Neuronal stem cell (in vitro differentiated cells): ENCODE measurements at regions not wholly inside any gene's neighbourhood (a gene's known extent, or its start where the extent isn't known, plus 50 kb on each side); places are given as distances from the start of the nearest gene placed in this dataset.

ENCODE experiments used
- DNase-seq: peaks from one replicate; pipeline ENCODE4 v3.0.0-alpha.2; 2013; ENCODE audit warnings: low spot score
- H2AFZ ChIP-seq: one replicate; pipeline ENCODE4 v1.6.1; 2013; ENCODE audit warnings: mild to moderate bottlenecking, low read length, inconsistent platforms
- H2AK5ac ChIP-seq: 2 replicates; pipeline ENCODE4 v1.6.1; 2013; ENCODE audit warnings: low read depth, mild to moderate bottlenecking, inconsistent platforms, low read length, moderate library complexity, mixed read lengths
- H2BK120ac ChIP-seq: 2 replicates; pipeline ENCODE4 v1.6.1; 2013; ENCODE audit warnings: low read depth, mild to moderate bottlenecking, inconsistent platforms, low read length, moderate library complexity, mixed read lengths
- H2BK12ac ChIP-seq: one replicate; pipeline ENCODE4 v1.6.1; 2013; ENCODE audit warnings: low read length, inconsistent platforms
- H2BK15ac ChIP-seq: 2 replicates; pipeline ENCODE4 v1.6.1; 2013; ENCODE audit warnings: mild to moderate bottlenecking, low read length, inconsistent platforms, mixed read lengths
- H2BK5ac ChIP-seq: one replicate; pipeline ENCODE4 v1.6.1; 2013; ENCODE audit warnings: inconsistent platforms, mild to moderate bottlenecking, low read length, moderate library complexity
- H3K14ac ChIP-seq: one replicate; pipeline ENCODE4 v1.6.1; 2013; ENCODE audit warnings: low read length, inconsistent platforms
- H3K18ac ChIP-seq: 2 replicates; pipeline ENCODE4 v1.6.1; 2013; ENCODE audit warnings: low read length, inconsistent platforms
- H3K23ac ChIP-seq: 2 replicates; pipeline ENCODE4 v1.6.1; 2013; ENCODE audit warnings: low read depth, mild to moderate bottlenecking, mixed read lengths, low read length, inconsistent platforms; ENCODE audit not compliant: poor library complexity
- H3K27ac ChIP-seq: replicated peaks from 3 replicates; pipeline ENCODE4 v1.5.1; 2013; ENCODE audit warnings: low read length, inconsistent platforms
- H3K27me3 ChIP-seq, 3 experiments: 2 replicates each; pipeline ENCODE4 v1.6.1; 2013; ENCODE audit warnings: low read length in 3 of 3, mild to moderate bottlenecking in 2 of 3, inconsistent platforms in 1 of 3, low read depth in 1 of 3, mixed read lengths in 1 of 3, moderate library complexity in 1 of 3; ENCODE audit not compliant: control insufficient read depth in 3 of 3, insufficient read depth in 3 of 3
- H3K36me3 ChIP-seq, 2 donors: replicated peaks in 1 of 2; 2 replicates each; pipeline ENCODE4 v1.6.1; 2013; ENCODE audit warnings: low read length in 2 of 2; ENCODE audit not compliant: control insufficient read depth in 2 of 2, insufficient read depth in 2 of 2
- H3K4ac ChIP-seq: 2 replicates; pipeline ENCODE4 v1.6.1; 2013; ENCODE audit warnings: inconsistent platforms, mild to moderate bottlenecking, low read length, moderate library complexity
- H3K4me1 ChIP-seq, 2 donors: 1 replicate in 1 of 2; 2 replicates in 1 of 2; pipeline ENCODE4 v1.6.1; 2013; ENCODE audit warnings: low read length in 2 of 2, low read depth in 1 of 2; ENCODE audit not compliant: control insufficient read depth in 2 of 2, insufficient read depth in 1 of 2
- H3K4me2 ChIP-seq: one replicate; pipeline ENCODE4 v1.6.1; 2013; ENCODE audit warnings: mild to moderate bottlenecking, low read length, inconsistent platforms; ENCODE audit not compliant: insufficient read depth, poor library complexity, severe bottlenecking
- H3K4me3 ChIP-seq, 2 donors: 2 replicates each; pipeline ENCODE4 v1.5.1; 2013; ENCODE audit warnings: low read length in 2 of 2, mild to moderate bottlenecking in 2 of 2, inconsistent platforms in 1 of 2, moderate library complexity in 1 of 2
- H3K79me1 ChIP-seq: one replicate; pipeline ENCODE4 v1.6.1; 2013; ENCODE audit warnings: low read depth, mild to moderate bottlenecking, inconsistent platforms, low read length, moderate library complexity
- H3K9ac ChIP-seq: one replicate; pipeline ENCODE4 v1.6.1; 2013; ENCODE audit warnings: mild to moderate bottlenecking, low read depth, low read length, inconsistent platforms; ENCODE audit not compliant: poor library complexity
- H3K9me3 ChIP-seq, 2 donors: replicated peaks in 1 of 2; 2 replicates each; pipeline versions ENCODE3 to v1.6.1; 2013; ENCODE audit warnings: low read length in 2 of 2, mild to moderate bottlenecking in 2 of 2, inconsistent platforms in 1 of 2, low read depth in 1 of 2, mixed read lengths in 1 of 2, moderate library complexity in 1 of 2; ENCODE audit not compliant: control insufficient read depth in 2 of 2, insufficient read depth in 1 of 2
- H4K8ac ChIP-seq: one replicate; pipeline ENCODE4 v1.6.1; 2013; ENCODE audit warnings: low read depth, mild to moderate bottlenecking, inconsistent platforms, low read length, moderate library complexity
- H4K91ac ChIP-seq: one replicate; pipeline ENCODE4 v1.6.1; 2013; ENCODE audit warnings: low read length, low read depth, mild to moderate bottlenecking, inconsistent platforms; ENCODE audit not compliant: poor library complexity
- WGBS, 2 donors: extraction: QIAGEN DNeasy Blood & Tissue Kit; methylation state at CpG; one replicate each; pipeline ENCODE4 v1.1.7; 2013; ENCODE audit warnings: missing lambda C conversion rate in 2 of 2, mixed read lengths in 1 of 2; ENCODE audit not compliant: insufficient read length in 2 of 2, insufficient replicate concordance in 1 of 2; ENCODE audit errors: extremely low coverage in 2 of 2; 5-methylcytosine and 5-hydroxymethylcytosine counted together

DNA sequence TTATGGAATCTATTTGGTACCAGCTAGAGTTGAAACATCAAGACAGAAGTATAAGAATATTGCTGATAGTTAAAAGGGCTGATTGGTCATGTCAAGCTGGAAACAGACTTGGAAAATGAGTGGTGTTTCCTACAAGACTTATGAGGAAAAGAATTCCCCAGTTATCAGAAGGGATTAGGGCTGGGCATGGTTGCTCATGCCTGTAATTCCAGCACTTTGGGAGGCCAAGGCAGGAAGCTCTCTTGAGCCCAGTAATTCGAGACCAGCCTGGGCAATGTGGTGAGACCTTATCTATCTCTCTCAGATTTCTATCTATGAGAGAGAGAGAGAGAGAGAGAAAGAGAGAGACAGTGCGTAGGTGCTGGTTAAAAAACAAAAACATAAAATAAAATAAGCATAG, 139.5 kb upstream of the PMFBP1 start:
- no peak overlapping the region for H3K14ac ChIP-seq
- H3K23ac ChIP-seq: no peak overlapping the region
- no peak overlapping the region for H3K4me3 ChIP-seq
- no peak overlapping the region for H2AFZ ChIP-seq
- no peak overlapping the region for H4K8ac ChIP-seq
- H2AK5ac ChIP-seq: no peak overlapping the region
- H3K36me3 ChIP-seq: peaks cover 0 to 4% of the 10 kb centered on the region in 2 donors
- no peak overlapping the region for H2BK12ac ChIP-seq
- no peaks in the 10 kb centered on the region for H3K27me3 ChIP-seq
- WGBS, 2 donors: no CpG with 5 or more reads among the region's 2 CpGs
- H2BK120ac ChIP-seq: no peak overlapping the region
- peaks cover 0 to 43% of the 10 kb centered on the region in 2 donors for H3K9me3 ChIP-seq
- no peak overlapping the region for H2BK5ac ChIP-seq
- H3K4me1 ChIP-seq: peaks cover 5 to 10% of the 10 kb centered on the region in 2 donors
- DNase-seq: no peak
- H4K91ac ChIP-seq: no peak overlapping the region
- no peak overlapping the region for H3K4me2 ChIP-seq
- no peaks in the 10 kb centered on the region for H3K79me1 ChIP-seq
- H3K18ac ChIP-seq: no peak overlapping the region
- H3K9ac ChIP-seq: no peak overlapping the region
- H3K27ac ChIP-seq: no peak overlapping the region
- H3K4ac ChIP-seq: no peak overlapping the region
- H2BK15ac ChIP-seq: no peak overlapping the region

DNA sequence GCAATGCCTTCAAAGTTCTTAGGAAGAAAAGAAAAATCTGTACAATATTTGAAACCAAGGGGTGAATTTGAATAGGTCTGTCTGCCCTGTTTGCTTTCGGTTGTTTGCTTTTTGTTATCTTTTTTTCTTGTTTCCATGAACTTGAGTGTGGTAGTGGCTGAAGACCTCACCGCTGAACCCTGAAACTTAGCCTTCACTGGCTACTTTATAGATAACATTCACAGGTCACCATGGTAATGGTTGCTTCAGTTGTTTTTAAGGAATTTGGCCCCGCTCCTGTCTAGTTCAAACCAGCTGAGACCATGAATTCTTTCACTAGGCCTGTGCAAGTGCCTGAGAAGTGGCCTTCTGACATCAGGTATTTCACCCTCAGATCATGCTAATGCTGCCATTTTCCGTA, 137.0 kb upstream of the PMFBP1 start:
- H2BK5ac ChIP-seq: no peak overlapping the region
- no peak overlapping the region for H4K91ac ChIP-seq
- H3K9me3 ChIP-seq: peaks cover 0 to 46% of the 10 kb centered on the region in 2 donors
- no peak overlapping the region for H3K27ac ChIP-seq
- H3K18ac ChIP-seq: no peak overlapping the region
- no peak overlapping the region for H4K8ac ChIP-seq
- H3K4me1 ChIP-seq: peaks cover 5 to 10% of the 10 kb centered on the region in 2 donors
- H2AFZ ChIP-seq: no peak overlapping the region
- H3K23ac ChIP-seq: no peak overlapping the region
- H3K27me3 ChIP-seq: no peaks in the 10 kb centered on the region
- no peak overlapping the region for H3K4me2 ChIP-seq
- no peaks in the 10 kb centered on the region for H3K79me1 ChIP-seq
- no peak overlapping the region for H2AK5ac ChIP-seq
- H3K14ac ChIP-seq: no peak overlapping the region
- H3K4me3 ChIP-seq: no peak overlapping the region
- H2BK15ac ChIP-seq: no peak overlapping the region
- H3K4ac ChIP-seq: no peak overlapping the region
- H2BK12ac ChIP-seq: no peak overlapping the region
- no CpG with 5 or more reads among the region's 4 CpGs for WGBS, 2 donors
- H2BK120ac ChIP-seq: no peak overlapping the region
- H3K36me3 ChIP-seq: peaks cover 0 to 4% of the 10 kb centered on the region in 2 donors
- H3K9ac ChIP-seq: no peak overlapping the region
- DNase-seq: no peak

DNA sequence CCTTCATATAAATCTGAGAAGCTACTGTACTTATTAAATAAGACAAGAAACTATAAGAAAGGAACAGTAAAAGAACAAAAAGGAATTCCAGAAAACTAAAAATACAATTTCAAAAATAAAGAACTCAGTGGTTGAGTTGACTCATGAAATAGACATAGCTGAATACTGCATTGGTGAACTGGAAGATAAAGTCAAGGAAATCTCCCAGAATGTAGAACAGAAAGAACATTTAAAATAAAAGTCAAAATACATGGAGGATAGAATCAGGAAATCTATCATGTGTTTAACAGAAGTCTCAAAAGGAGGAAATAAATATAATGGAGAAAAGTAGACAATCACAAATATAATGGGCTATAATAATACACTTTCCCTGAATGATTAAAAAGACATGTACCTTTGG, 136.4 kb upstream of the PMFBP1 start:
- H2BK5ac ChIP-seq: no peak overlapping the region
- H3K27me3 ChIP-seq: no peaks in the 10 kb centered on the region
- H3K9me3 ChIP-seq: peaks cover 0 to 46% of the 10 kb centered on the region in 2 donors
- H3K23ac ChIP-seq: no peak overlapping the region
- no peaks in the 10 kb centered on the region for H3K79me1 ChIP-seq
- no peak overlapping the region for H2AFZ ChIP-seq
- H3K14ac ChIP-seq: no peak overlapping the region
- H2BK15ac ChIP-seq: no peak overlapping the region
- no peak overlapping the region for H3K4me3 ChIP-seq
- no peak overlapping the region for H3K27ac ChIP-seq
- H3K4me1 ChIP-seq: peaks cover 5 to 10% of the 10 kb centered on the region in 2 donors
- no peak overlapping the region for H3K9ac ChIP-seq
- H4K91ac ChIP-seq: no peak overlapping the region
- no peak overlapping the region for H2BK120ac ChIP-seq
- no peak overlapping the region for H3K4me2 ChIP-seq
- H4K8ac ChIP-seq: no peak overlapping the region
- peaks cover 0 to 4% of the 10 kb centered on the region in 2 donors for H3K36me3 ChIP-seq
- H2BK12ac ChIP-seq: no peak overlapping the region
- H3K4ac ChIP-seq: no peak overlapping the region
- DNase-seq: no peak
- no peak overlapping the region for H2AK5ac ChIP-seq
- H3K18ac ChIP-seq: no peak overlapping the region

DNA sequence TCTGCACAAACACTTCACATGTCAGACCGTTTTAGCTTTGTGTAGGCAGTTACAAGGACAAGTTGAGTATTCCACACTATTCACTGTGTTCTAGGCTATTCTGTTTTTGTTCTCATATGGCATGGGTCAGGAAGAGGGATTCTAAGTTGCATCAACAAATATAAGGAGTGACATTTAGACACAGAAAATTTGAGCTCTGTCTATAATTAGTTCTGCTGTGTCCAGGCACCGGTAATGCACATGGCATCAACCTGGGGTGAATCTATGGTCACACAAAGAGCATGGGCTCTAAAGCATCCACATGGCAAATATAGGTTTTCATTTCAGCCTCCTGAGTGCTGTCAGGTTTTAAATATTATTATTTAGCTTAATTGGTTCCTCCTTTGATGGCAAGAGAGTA, 130.4 kb upstream of the PMFBP1 start:
- H2BK5ac ChIP-seq: no peak overlapping the region
- no peak overlapping the region for H3K18ac ChIP-seq
- H3K4me2 ChIP-seq: no peak overlapping the region
- H2AFZ ChIP-seq: no peak overlapping the region
- H2BK15ac ChIP-seq: no peak overlapping the region
- H3K4me3 ChIP-seq: no peak overlapping the region
- H3K79me1 ChIP-seq: no peaks in the 10 kb centered on the region
- peaks cover 0 to 4% of the 10 kb centered on the region in 2 donors for H3K36me3 ChIP-seq
- H2BK12ac ChIP-seq: no peak overlapping the region
- peaks cover 3 to 17% of the 10 kb centered on the region in 2 donors for H3K4me1 ChIP-seq
- no peaks in the 10 kb centered on the region for H3K27me3 ChIP-seq
- no peak overlapping the region for H3K14ac ChIP-seq
- H3K23ac ChIP-seq: no peak overlapping the region
- WGBS, 2 donors: no CpG with 5 or more reads among the region's 2 CpGs
- no peak overlapping the region for H2AK5ac ChIP-seq
- H4K91ac ChIP-seq: no peak overlapping the region
- no peak overlapping the region for H2BK120ac ChIP-seq
- no peak overlapping the region for H3K9ac ChIP-seq
- no peak for DNase-seq
- H3K9me3 ChIP-seq: peaks cover 0 to 7% of the 10 kb centered on the region in 2 donors
- no peak overlapping the region for H4K8ac ChIP-seq
- H3K27ac ChIP-seq: no peak overlapping the region
- no peak overlapping the region for H3K4ac ChIP-seq
